Vagina (tissue), 2 donors: ENCODE measurements at regions not wholly inside any gene's neighbourhood (a gene's known extent, or its start where the extent isn't known, plus 50 kb on each side); places are given as distances from the start of the nearest gene placed in this dataset.

Source experiments
- DNase-seq, 2 donors: peaks; one replicate each; pipeline ENCODE4 v3.0.0-alpha.2; 2017; ENCODE audit errors: extremely low spot score in 2 of 2
- H3K27ac ChIP-seq: fragments of 200-600 bp; sonication (generic); one replicate; pipeline ENCODE4 v1.5.1; 2019
- H3K27me3 ChIP-seq: fragments of 200-600 bp; sonication (generic); one replicate; pipeline ENCODE4 v1.5.1; 2019
- H3K36me3 ChIP-seq, 2 donors: fragments of 200-600 bp; sonication (generic); one replicate each; pipeline ENCODE4 v1.5.1; 2017 to 2019
- H3K4me1 ChIP-seq: fragments of 200-600 bp; sonication (generic); one replicate; pipeline ENCODE4 v1.5.1; 2019
- H3K4me3 ChIP-seq, 2 donors: fragments of 200-600 bp; sonication (generic); 1 replicate in 1 of 2; 2 replicates in 1 of 2; pipeline ENCODE4 v1.5.1; 2016 to 2019
- H3K9me3 ChIP-seq: fragments of 200-600 bp; sonication (generic); one replicate; pipeline ENCODE4 v1.5.1; 2019
- CTCF ChIP-seq, 3 experiments: fragments of 450-650 bp in 2 of 3; fragments of 200-600 bp in 1 of 3; sonication (generic) in 1 of 3; IDR thresholded peaks; one replicate each; pipeline ENCODE4 v1.5.1; 2017 to 2019; ENCODE audit warnings: antibody characterized with exemption in 3 of 3, mild to moderate bottlenecking in 2 of 3, moderate library complexity in 2 of 3
- POLR2A ChIP-seq, 2 donors: fragments of 450-650 bp; IDR thresholded peaks; one replicate each; pipeline ENCODE4 v1.6.1; 2017; ENCODE audit warnings: antibody characterized with exemption in 2 of 2, mild to moderate bottlenecking in 2 of 2, moderate library complexity in 2 of 2
- POLR2AphosphoS5 ChIP-seq, 2 donors: sonication (generic); formaldehyde crosslinking; IDR thresholded peaks; one replicate each; pipeline ENCODE4 v1.9.0; 2017; ENCODE audit warnings: antibody characterized with exemption in 2 of 2, mild to moderate bottlenecking in 2 of 2, low read depth in 1 of 2; ENCODE audit not compliant: insufficient read depth in 1 of 2
- intact Hi-C: fragments of 100-400 bp; cut with DNase I; formaldehyde crosslinking; loops from one replicate; pipeline ENCODE4 v1.15.1; 2023

- DNase-seq = no peak
- Histone ChIP-seq H3K36me3 (no peaks in the 10 kb centered on the region), H3K27ac (no peak overlapping the region), H3K4me1 (peaks cover 7% of the 10 kb centered on the region), H3K9me3 (no peaks in the 10 kb centered on the region), H3K27me3 (no peaks in the 10 kb centered on the region), H3K4me3 (no peak overlapping the region)
- TF ChIP-seq POLR2AphosphoS5 (IDR thresholded peaks at IDR 0.05; ENCODE audit: insufficient read depth in 1 of 2, low read depth in 1 of 2) (no peak), POLR2A (IDR thresholded peaks at IDR 0.05) (no peak), CTCF (IDR thresholded peaks at IDR 0.05) (no peak)
- intact Hi-C loops = no loop called here
Measured at GRCh38 chr15:88707771-88708654, 69.2 kb downstream of the ISG20 start.

GRCh38 chr15:88708655-88709054 is 69.8 kb downstream of the ISG20 start:
- Histone ChIP-seq H3K27ac (no peak overlapping the region), H3K4me1 (peaks cover 7% of the 10 kb centered on the region), H3K27me3 (no peaks in the 10 kb centered on the region), H3K36me3 (no peaks in the 10 kb centered on the region), H3K9me3 (no peaks in the 10 kb centered on the region), H3K4me3 (no peak overlapping the region)
- TF ChIP-seq CTCF (IDR thresholded peaks at IDR 0.05) (no peak), POLR2A (IDR thresholded peaks at IDR 0.05) (no peak), POLR2AphosphoS5 (IDR thresholded peaks at IDR 0.05; ENCODE audit: insufficient read depth in 1 of 2, low read depth in 1 of 2) (no peak)
- intact Hi-C loops = no loop called here
- no peak for DNase-seq

DNA sequence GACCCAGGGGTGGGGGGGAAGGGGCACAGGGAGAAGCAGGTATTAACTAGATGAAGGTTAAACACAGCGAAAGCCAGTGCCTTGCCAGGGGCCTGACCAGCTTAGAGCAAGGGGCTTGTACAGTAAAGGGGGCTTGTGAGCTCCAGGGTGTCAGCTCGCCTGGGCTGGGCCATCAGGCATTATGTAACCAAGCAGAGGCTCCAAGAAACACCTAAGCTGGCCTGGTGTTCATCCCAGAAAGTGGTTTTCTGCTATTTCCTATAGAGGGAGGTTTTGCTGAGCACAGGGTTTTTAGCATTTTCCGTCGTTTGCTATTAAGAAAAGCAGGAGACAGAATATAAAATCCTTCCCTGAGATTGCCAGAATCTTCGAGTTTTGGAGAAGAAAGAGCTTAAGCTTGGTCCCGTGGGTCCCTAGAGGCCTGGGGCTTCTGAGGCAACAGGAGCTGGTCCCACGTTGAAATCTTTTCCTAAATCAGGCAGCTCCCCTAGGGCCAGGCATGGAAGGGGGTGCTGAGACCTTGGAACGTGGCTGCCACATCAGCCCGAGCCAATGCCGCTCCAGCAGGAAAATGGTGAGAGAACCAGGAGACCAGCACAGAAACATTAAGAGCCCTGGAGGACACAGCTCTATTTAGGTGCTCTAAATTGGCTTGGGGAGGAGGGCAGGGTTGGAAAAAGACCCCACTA is 71.4 kb downstream of the ISG20 start:
- no peaks in the 10 kb centered on the region for H3K27me3 ChIP-seq
- TF ChIP-seq POLR2AphosphoS5 (IDR thresholded peaks at IDR 0.05; ENCODE audit: insufficient read depth in 1 of 2, low read depth in 1 of 2) (no peak), POLR2A (IDR thresholded peaks at IDR 0.05) (no peak), CTCF (IDR thresholded peaks at IDR 0.05) (no peak)
- no peak for DNase-seq
- peaks cover 7% of the 10 kb centered on the region for H3K4me1 ChIP-seq
- H3K27ac ChIP-seq = no peak overlapping the region
- no peaks in the 10 kb centered on the region for H3K36me3 ChIP-seq
- H3K4me3 ChIP-seq = no peak overlapping the region
- H3K9me3 ChIP-seq = no peaks in the 10 kb centered on the region
- intact Hi-C loops = no loop called here

DNA sequence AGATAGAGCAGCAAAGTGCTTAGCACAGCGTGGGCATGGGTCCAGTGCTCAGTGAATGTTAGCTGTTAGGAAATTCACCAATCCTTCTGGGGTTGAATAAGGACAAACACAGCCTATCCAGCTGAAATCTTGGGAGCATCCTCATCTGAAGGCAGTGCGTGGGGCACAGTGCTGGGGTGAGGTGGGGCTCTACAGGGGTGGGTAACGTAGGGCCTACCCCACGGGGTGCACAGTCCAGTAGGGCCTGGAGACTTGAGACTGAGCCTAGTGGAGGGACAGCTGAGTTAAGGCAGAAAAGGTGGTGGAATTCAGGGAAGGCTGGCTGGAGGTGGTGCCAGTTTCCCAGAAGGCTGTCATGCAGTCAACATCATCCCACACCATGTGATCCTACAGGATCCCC is 73.0 kb downstream of the ISG20 start:
- Histone ChIP-seq H3K36me3 (no peaks in the 10 kb centered on the region), H3K27ac (no peak overlapping the region), H3K4me1 (no peaks in the 10 kb centered on the region), H3K9me3 (no peaks in the 10 kb centered on the region), H3K4me3 (no peak overlapping the region), H3K27me3 (no peaks in the 10 kb centered on the region)
- no peak for DNase-seq
- intact Hi-C loops = no loop called here
- TF ChIP-seq POLR2A (IDR thresholded peaks at IDR 0.05) (no peak), CTCF (IDR thresholded peaks at IDR 0.05) (no peak), POLR2AphosphoS5 (IDR thresholded peaks at IDR 0.05; ENCODE audit: insufficient read depth in 1 of 2, low read depth in 1 of 2) (no peak)
